Activated naive CD4-positive, alpha-beta T cell treated with Interleukin-2 at 50 U/mL for 16 hours (primary cell): ENCODE measurements at regions not wholly inside any gene's neighbourhood (a gene's known extent, or its start where the extent isn't known, plus 50 kb on each side); places are given as distances from the start of the nearest gene placed in this dataset.
"Not testable (repeated sequence)": the region's sequence is repeated elsewhere in the genome, so short reads cannot be mapped to it uniquely, and the experiment has no call there.

Experiments
- DNase-seq: peaks from one replicate; pipeline ENCODE4 v3.0.0-alpha.2; 2020

DNA sequence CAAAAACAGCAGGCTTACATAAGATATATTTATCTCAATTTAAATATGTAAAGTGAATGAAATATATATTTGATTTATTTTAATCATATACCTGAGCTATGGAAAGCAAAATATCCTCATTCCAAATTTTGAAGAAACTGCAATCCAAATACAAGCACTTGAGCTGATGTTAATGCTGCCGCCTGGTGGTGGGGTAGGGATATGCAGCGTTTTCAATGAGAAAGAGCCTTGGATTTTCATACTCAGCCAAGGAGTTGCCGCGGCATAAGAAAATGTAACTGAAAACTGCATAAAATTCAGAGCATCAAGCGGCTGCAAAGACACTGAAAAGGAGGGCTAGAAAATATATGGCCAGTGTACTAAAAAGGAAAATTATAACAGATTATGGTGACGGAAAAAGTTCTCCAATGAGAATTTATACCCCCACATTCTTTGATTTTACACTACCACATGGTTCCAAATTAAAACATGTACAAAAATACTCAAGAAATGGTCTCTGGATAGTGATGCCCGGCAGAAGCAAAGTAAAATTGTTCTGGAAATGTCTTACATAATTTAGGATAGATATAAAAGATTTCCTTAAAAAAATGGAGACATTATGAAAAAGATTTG lies 660.3 kb upstream of the PITX2 start:
- peak; percentile 24 for DNase-seq

- DNase-seq, result no peak
Observed at GRCh38 chr4:111296466-111296865, 673.6 kb upstream of the PITX2 start.

- DNase-seq, result no peak
Observed at GRCh38 chr4:111303806-111304205, 680.9 kb upstream of the PITX2 start.

- DNase-seq, result no peak
Observed at GRCh38 chr4:111323496-111323895, 700.6 kb upstream of the PITX2 start.

- DNase-seq, result no peak
Observed at GRCh38 chr4:111323916-111324315, 701.0 kb upstream of the PITX2 start.

- no peak for DNase-seq
Observed at GRCh38 chr4:111326450-111326849, 703.6 kb upstream of the PITX2 start.

GRCh38 chr4:111330786-111331185 lies 707.9 kb upstream of the PITX2 start:
- DNase-seq, result no peak

GRCh38 chr4:111334361-111334760 lies 711.5 kb upstream of the PITX2 start:
- DNase-seq, result no peak

- not testable (repeated sequence) for DNase-seq
Observed at GRCh38 chr4:111337186-111337876, 714.5 kb upstream of the PITX2 start.

DNA sequence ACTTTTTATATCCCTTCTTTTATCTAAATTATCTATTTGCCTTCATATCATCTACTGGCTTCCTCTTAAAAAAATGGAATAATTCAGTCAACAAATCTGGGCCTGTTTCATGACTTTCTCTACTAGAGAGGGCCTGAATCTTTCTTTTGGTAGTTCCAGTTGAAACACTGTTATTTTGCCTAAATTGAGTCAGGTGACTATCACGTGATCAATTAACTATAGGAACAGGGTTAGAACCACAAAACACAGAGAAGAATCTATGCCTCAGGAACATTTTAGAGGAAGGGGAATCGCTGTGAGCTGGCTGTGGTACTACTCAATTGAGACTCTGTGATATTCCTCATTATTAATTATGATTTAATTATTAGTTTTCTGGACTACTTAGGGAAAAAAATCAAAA lies 736.7 kb upstream of the PITX2 start:
- DNase-seq, result no peak

DNA sequence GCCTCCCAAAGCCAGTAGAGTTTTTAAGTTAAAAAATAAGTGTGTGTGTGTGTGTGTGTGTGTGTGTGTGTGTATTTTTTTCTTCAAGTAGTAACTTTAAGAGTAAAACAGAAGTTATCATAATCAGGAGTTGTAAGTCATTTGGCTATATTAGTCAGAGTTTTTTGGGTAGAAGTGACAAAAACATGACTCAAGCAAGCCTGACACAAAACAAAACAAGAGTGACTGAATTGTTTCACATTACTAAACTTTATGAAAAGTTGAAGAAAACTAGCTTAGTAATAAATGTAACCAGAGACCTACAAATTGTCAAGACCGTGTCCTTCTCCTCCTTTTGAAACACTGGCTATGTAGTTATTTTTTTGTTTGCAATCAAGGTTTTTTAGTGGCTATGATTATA lies 738.0 kb upstream of the PITX2 start:
- DNase-seq, result no peak

DNA sequence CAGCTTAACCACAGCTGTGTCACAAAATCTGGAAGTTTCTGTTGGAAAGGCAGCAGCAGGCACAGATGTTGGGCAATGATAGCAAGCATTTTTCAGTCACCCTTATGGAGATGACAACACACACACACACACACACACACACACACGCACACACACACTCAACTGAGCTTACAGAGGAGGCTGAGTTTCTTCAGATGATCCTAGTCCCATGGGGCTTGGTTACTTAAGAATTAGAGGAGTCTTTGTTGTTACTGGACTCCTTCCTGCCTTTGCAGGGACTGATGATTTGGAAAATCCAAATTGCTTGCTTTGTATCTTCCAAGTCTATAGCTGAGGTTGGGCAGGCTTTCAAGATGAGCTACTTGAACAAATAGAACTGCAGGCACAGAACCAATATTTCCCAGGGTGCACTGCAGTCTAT lies 740.1 kb upstream of the PITX2 start:
- DNase-seq, result no peak

- DNase-seq, result not testable (repeated sequence)
Observed at GRCh38 chr4:111377880-111378279, 755.0 kb upstream of the PITX2 start.

GRCh38 chr4:111388561-111388960 lies 756.7 kb upstream of the FAM241A start:
- DNase-seq, result no peak

GRCh38 chr4:111391829-111392228 lies 753.4 kb upstream of the FAM241A start:
- DNase-seq, result no peak

- no peak for DNase-seq
Observed at GRCh38 chr4:111393781-111394180, 751.5 kb upstream of the FAM241A start.

- DNase-seq, result no peak
Observed at GRCh38 chr4:111398906-111399330, 746.3 kb upstream of the FAM241A start.

DNA sequence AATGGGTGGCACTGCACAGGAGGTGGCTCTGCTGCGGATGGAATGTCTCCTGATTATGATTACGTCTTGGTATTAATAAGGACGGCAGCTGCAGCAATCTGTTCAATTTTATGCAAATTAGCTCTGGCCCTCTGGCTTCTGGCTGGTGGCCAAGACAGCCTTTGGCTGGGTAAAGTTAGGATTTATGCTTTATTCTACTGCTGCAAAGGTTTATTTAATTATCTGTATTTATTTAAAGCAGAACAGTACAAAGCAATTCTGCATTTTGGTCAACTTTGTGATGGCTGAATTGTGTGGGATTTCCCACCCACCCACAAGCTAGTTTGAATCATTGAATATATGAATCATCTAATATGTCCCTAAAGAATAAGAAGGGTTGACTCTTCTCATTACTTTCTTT lies 745.6 kb upstream of the FAM241A start:
- no peak for DNase-seq

DNA sequence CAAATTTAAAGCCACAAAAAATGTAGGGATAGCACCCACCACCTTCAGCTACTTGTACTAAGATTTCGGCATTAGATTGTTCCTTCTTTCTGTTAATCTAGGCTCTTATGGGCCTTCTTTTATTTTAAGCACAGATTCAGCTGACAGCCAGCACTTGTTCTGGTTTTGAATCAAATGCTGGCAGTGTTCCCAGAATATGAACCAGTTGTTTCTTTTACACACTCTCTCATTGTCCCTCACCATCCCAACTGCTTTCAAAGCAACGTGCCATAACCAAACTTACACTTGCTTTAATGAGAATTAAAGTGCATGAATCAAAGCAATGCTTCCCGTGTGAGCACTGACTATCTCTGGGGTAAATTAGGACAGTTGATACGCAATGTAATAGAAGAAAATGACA lies 744.5 kb upstream of the FAM241A start:
- no peak for DNase-seq

DNA sequence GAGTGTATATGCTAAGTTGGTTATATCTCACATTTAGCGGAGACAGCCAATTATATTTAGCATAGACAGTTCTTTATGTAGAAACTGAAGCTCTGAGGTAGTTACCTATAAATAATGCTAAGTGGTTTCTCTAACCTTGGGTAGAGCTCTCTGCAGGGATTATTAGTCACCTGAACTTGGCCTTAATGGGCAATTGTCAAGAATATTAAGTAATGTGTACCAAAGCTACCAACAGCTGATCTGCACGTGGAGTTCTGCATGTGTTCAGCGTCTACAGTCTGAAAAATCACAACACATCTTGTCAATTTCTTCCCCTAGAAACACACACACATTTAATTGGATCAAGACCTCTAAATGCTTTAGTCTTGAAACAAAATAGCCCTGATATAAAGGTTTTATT lies 740.6 kb upstream of the FAM241A start:
- DNase-seq, result no peak

DNA sequence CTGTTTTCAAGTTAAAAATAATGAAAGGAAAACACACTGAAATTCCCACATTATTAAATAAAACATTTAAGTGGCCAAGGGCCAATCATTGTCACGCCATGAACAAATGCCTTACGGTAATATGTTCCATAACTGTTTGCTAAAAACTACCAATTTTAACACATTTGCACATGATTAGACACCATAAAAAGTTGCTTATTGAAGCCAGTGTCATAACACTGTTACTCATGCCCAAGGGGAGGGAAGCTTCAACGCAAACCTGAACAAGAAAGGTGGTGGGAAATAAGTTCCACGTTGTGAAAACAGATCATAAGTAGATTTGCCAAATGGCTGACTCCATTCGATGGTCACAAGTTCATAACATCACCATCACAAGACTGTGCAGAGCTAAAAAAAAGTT lies 739.3 kb upstream of the FAM241A start:
- DNase-seq, result no peak

DNA sequence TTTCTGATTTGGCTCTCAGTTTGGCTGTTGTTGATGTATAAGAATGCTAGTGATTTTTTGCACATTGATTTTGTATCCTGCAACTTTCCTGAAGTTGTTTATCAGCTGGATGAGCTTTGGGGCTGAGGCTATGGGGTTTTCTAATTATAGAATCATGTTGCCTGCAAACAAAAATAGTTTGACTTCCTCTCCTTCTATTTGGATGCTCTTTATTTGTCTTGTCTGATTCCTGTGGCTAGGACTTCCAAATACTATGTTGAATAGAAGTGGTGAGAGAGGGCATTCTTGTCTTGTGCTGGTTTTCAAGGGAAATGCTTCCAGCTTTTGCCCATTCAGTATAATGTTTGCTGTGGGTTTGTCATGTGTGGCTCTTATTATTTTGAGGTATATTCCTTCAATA lies 734.7 kb upstream of the FAM241A start:
- no peak for DNase-seq

DNA sequence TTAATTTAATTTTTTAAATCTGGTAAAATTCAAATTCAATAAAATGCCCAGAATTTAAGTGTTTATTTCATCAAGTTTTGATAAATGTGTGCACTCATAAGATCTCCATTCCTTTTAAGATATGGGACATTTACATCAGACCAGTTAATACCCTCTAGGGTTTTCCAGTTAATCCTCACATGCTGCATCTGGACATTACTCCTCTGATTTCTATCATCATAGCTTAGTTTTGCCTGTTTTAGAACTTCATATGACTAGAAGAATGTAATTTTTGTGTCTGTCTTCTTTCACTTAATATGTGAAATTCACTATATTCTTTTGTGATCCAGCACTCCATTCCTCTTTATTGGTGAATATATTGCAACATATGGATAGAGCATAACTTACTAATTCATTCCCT lies 727.7 kb upstream of the FAM241A start:
- DNase-seq, result no peak

GRCh38 chr4:111433441-111433840 lies 711.8 kb upstream of the FAM241A start:
- DNase-seq, result no peak

GRCh38 chr4:111434586-111434985 lies 710.7 kb upstream of the FAM241A start:
- DNase-seq, result no peak
